ENCODE measurements at regions not wholly inside any gene's neighbourhood (a gene's known extent, or its start where the extent isn't known, plus 50 kb on each side); places are given as distances from the start of the nearest gene placed in this dataset.
"Not testable (repeated sequence)": the region's sequence is repeated elsewhere in the genome, so short reads cannot be mapped to it uniquely, and the experiment has no call there.

DNA sequence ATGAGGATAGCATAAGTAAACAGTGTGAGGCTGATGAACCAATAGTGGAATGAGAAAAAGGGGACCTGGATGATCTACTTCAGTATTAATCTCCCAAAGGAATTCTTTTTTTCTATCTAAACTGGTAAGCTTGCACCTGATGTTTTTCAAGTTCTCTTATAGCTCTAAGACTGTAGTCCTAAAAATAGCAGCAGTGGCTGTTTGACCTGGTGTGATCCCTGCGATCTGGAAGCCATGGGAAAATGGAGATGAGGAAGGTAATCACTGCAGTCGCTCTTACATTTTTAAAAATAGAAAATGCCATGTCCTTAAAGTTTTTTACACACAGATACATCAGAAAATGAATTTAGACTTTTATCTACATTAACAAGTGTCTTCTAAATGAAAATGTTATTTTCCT lies 926.4 kb upstream of the SLC35B3 start:
- no peak for DNase-seq

DNA sequence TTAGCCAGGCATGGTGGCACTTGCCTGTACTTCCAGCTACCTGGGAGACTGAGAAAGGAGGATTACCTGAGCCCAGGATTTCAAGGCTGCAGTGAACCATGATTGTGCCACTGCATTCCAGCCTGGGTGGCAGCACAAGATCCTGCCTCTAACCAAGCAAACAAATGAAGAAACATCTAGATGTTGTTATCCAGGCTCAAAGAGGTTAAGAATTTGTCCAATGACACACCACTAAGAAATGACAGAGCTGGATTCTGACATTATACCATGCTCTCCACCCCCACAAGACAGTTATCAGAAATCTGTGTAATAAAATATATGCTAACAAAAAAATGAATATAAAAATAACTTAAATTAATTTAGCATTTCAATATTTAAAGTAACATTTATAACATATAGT lies 925.5 kb upstream of the SLC35B3 start:
- no peak for DNase-seq

DNA sequence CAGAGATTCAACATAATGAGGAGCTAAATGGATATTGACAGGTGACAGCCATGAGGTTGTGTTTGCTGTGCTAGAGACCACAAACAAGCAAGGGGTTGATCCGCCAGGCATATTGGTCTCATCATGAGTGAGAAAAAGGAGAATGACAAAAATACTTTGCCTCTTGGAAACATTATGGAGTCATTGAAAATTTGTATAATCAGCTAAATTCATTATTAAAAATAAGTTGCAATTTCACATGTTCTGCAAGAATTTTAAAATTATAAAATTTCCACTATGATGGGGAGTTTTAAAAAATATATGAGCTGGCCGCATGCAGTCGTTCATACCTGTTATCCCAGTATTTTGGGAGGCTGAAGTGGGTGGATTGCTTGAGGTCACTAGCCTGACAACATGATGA lies 912.3 kb upstream of the SLC35B3 start:
- no peak for DNase-seq

DNA sequence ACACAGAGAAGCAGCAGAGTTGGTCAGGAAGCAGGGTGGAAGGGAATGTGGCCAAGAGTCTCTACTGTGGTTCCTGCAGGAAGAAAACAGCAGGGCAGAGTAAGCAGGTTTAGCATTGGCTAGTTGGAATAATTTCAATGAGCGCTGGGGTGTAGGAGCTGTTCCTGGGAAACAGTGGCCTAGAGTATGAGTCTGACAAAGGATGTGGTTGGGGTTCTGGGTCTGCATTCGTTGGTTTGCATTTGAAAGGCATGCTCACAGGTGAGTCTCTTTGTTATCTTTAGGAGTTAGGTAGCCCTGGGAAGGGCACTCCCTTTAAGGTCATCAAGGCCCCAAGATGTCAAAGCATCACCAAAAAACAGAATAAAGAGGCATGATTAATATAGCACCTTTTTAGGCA lies 911.6 kb upstream of the SLC35B3 start:
- DNase-seq, result no peak

DNA sequence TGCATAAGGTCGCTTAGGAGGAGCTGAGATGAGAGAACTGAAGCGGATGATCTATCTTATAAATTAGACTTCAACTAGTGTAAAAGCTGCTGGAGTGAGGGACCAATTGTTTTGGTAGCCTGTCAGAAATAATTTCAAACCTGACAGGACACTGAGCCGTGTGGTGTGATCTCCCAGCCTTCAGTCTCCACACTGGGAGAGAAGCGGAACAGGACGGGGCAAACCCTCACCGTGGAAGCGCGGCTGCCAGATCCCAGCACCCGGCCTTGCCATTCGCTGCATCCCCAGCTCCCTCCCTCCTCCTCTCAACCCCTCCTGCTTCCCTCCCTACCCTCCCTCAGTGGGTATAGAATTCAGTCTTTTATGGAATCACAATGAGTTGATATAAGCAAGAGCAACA lies 900.1 kb upstream of the SLC35B3 start:
- no peak for DNase-seq

DNA sequence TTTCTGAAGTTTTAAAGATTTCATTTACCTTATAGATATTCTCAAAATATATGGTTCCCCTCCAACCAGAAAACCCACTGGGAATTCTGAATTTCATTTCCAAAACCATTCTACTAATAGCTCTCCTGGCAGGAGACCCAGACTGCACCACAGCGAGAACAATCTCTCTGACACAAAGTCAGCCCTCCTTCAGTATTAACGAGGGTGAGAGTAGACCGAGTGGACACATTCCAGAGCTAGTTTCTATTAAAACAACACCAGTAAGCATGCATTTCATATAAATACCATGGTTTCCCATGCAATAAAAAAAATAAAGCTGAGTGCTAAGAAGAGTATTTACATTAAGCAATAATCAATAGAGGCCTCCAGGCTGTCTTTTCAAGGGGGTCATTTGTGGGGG lies 899.6 kb upstream of the SLC35B3 start:
- DNase-seq, result no peak

DNA sequence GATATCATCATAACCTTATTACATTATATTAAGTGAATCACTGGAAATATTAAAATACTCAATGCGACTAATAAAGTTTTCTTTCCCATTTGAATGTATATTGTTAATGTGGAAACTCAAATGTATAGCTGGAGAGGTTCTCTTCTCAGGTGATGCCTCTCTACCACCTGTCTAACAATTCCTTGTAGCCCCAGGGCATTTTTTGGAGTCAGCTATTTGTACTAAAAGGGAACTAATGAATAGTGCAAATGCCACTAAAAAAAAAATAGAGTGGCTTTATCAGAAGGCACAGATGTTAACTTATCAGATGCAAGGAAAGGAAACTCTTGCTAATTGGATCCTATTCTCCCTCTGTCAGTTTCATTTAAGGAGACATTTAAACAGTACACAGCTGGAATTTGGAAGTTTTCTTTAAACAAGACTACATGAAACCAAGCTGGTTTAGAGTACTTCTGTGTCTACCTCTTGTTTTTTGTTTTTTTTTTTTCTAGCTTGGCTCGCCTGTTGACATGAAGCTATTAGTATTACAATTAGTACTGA lies 897.0 kb upstream of the SLC35B3 start:
- DNase-seq, result no peak

DNA sequence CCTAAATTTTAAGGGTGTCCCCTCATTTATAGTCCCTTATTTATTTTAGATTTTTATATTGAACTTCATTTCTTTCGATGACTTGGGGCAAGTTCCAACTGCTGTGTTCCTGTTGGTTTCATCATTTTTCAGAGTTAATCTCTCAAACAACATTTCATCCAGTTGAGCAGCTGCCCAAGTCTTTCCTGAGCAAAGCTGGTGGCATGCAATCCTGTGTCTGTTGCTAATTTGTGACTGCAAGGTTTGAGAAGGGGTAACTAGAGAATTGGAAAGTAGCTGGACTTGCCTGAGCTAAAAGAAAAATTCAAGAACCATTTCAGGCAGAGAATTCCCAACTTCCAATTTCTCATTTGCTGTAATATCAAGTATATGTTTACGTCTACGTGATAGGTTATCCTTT lies 881.5 kb upstream of the SLC35B3 start:
- no peak for DNase-seq

DNA sequence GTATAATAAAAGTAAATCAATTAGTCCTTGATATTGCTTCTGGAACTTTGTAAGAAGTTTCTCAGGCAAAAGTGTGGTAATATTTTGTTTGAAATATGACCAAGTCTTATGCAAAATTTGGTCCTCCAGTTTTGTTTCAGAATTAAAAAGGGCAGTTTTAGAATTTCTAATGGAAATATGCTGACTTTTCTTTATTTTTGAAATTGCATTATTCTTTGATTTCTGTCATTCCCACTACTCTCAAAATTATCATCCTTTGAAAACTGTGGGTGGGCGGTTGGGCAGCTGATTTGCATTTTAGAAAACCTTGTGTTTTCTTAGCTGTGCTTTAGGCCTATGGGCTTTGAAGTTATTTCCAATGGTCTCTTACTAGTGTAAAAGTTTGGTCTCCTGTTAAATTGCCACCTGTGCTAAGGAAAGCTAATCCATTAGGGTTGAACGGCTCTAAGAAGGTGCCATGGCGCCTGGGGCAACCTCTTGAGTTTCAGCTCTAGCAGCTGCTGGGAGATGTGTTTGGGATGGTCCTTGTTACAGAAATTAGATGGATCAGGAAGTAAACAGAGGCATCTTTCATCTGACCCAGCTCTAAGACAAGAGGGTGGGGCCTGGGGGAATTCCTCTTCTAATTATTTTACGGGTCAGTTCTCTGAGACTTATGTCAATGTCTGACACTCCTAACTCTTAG lies 880.8 kb upstream of the SLC35B3 start:
- no peak for DNase-seq

DNA sequence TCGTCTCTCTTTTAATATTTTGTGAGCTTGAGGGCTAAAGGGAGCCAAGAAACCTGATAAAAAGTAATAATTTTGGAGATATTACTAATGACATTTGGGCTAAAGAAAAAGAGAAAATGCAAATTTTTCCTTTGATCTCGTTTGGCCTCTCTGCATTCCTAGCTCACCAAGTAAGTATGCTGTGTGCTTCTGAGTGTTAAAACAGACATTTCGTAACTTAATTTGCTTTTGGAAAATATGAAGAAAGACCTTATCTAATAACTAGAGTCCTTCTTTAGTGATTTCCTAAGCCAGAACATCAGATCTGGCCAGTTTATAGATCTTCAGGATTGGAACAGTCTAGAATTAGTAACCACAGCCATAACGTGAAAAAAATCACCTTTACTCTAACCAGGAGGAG lies 872.9 kb upstream of the SLC35B3 start:
- DNase-seq, result no peak

DNA sequence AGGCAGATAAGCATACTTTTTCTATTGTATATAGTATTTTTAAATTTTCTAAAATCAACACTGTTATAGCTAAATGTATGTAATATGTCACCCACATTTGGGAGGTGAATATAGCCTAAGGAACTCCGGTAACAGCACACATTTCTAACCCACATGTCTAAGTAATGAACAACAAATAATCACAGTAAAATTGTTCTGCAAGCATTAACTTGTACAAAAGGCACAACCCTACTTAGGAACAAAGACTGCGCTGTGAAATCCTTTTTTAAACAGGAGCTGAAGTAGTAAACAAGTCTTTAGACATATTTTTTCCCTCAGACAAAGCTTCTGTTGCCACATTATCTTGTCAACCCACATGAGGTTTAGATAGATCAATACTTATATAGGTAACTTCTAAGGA lies 872.4 kb upstream of the SLC35B3 start:
- no peak for DNase-seq

DNA sequence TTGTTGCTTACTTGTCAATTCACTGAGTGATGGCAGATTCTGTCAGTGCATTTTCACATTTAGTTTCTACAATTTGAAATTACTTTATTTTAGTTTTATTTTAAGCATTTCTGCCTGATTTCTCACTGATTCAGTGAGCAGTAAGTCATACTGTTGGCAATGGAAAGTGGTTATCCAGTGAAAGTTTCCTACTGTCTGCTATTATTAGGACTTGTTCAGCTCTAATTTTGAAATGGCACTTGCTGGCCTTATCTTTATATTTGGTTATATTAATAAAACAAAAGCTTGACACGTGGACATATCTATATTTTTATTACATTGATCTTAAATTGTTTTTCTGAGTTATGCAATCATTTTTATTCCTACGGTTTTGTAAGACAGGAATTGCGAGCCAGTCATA lies 871.8 kb upstream of the SLC35B3 start:
- DNase-seq, result no peak

DNA sequence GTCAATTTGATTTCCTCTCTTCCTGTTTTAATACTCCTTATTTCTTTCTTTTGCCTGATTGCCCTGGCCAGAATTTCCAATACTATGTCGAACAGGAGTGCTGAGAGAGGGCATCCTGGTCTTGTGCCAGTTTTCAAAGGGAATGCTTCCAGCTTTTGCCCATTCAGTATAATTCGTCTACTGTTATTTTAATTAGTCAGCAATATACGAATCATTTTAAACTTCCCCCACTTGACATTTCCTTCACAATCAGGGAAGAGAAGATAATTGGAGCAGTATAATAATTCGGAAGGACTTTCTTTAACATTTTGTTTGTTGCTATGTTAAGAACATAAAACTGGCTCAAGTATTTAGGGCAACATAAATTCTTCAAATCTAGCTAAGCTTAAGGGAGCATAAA lies 860.3 kb upstream of the SLC35B3 start:
- DNase-seq, result no peak

DNA sequence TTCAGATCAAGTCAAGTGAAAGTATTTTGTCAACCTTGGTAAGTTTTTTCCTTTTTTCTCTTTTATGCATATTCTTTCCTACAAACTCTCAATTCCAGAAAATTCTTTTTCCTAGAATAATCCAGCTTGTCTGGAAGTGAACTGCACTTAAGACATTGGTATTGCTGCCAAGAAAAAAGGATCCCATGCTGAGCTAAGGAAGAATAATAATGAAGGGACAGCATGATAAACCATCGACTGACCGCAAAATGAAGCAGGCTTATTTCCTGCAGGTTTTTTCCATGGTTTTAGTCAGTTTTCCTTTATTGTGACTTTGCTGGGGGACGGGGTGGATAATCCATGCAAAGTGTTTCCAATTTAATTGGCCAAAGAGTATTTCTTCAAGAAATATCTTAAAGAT lies 857.6 kb upstream of the SLC35B3 start:
- no peak for DNase-seq

DNA sequence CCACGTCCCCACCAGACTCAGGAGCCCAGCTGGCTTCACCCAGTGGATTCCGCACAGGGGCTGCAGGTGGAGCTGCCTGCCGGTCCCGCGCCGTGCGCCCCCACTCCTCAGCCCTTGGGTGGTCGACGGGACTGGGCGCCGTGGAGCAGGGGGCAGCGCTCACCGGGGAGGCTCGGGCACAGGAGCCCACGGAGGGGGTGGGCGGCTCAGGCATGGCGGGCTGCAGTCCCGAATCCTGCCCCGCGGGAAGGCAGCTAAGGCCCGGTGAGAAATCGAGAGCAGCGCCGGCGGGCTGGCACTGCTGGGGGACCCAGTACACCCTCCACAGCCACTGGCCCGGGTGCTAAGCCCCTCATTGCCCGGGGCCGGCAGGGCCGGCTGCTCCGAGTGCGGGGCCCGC lies 855.0 kb upstream of the SLC35B3 start:
- not testable (repeated sequence) for DNase-seq

DNA sequence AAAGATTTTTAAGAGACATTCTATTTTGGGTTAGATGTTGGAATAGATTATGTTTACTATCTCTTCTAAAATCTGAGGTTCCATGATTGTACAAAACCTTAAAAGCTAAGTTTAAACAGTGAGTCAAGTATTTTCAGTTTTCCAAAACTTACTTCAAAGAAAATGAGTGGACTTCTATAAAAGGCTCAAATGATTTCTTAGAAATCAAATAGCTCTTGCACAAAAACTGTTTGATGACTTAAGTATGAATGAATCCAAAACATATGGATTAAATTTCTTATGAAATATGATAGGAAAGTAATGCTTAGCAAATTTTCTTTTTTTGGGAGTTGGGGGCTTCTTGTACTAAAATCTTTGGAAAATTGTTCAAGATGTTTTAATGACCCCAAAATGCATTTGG lies 837.3 kb upstream of the SLC35B3 start:
- no peak for DNase-seq

DNA sequence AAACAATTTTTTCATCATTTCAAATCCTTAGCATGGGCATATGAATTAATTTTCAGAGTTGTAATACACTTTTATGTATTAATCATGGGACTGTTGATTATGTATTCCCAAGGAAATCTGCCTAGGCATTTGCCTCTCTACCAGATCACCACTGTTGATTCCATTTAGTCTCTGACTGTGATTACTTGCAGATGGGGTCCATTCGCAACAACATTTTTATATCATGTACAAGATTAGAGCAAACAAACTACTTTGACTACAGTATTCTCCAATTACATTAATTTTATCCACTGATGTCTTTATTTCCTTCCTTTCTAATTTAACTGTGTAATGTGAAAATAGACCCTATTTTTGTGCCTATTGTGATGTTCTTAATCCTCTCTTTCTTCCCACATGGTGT lies 831.4 kb upstream of the SLC35B3 start:
- DNase-seq, result no peak

DNA sequence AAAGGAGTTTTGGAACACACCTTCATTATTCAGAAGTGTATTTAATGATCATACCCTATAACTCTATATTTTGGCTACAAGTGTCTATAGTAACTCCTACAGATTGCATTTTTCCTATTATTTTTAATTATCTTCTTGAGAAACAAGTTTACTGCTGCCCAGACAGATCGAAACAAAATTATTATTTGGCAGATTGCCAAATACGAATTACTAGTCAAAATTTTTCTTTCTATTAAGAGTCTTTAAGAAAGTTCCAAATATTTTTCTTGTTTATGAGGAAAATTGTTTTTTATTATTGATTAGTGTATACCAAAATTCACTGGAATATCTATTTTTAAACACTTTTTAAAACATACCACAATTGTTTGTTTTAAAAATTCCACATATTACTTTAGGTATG lies 821.9 kb upstream of the SLC35B3 start:
- DNase-seq, result no peak

DNA sequence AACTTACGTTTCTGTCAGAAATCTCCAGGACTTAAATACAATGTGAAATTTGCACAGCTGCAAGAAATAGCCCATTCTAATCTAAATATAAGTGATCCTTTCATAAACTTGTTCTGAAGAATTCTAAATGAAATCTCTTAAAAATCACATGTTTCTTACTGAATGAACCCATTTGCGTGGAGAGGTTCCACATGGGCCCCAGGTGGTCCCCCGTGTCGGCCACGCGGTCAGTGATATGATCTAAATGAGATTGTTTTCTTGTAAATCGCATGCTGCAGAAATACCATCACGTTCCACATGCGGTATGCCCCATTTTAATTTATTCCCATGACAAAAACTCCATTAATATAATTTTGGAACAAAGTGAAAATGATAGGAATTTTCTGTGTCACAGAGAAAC lies 818.9 kb upstream of the SLC35B3 start:
- no peak for DNase-seq

DNA sequence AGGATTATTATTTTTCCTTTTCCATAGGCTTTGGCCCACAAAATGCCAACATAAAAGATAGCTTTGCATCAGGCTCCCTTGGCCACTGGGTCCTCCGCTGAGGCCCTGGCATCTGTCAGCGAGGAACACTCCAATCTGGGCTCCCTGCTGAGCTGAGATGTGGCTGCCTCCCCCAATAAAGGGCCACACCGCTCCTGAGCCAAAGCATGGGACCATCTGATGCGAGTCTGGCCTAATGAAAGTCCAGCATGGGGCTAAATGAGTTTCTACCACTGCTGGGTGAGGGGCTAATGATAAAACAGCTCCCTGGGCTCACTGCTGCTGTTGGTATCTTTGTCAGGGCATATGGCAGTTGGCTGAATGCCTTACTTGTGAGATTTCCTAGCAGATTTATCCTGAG lies 817.5 kb upstream of the SLC35B3 start:
- DNase-seq, result no peak

DNA sequence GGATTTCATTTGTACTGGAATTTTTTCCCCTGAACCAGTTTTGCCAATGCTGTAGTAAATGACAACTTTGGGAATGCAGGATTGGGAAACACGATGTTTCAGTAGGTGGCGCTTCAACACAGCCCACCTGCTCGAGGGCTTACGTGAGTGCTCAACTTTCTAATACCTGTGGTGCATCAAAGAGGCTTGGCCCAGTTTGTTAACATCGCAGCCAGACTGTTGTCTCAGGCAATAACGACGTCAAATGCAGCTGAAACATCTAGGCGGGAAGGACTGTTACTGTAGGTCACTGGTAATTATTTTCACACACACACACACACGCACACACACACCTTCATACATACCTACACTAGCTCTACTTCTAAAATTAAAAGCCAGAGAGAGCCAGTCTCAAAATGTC lies 815.5 kb upstream of the SLC35B3 start:
- peak; percentile 25 for DNase-seq

DNA sequence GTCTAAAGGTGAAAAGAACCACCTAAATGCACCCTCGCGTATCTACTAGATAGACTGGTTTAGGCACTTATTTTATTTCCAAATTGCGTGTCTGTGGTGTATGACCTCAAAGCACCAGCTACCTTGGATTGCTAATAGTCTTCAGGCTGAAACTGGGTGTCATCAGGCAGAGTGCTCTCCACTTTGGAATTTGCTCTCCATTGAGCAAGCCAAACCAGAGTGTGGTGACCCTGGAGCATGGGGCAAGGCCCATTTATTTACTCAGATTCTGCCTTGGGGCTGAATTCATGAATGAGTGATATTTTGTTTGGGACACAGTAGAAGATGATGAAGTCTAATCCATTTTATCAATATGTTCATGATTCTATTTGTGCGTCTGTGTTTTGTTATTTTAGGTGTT lies 812.8 kb upstream of the SLC35B3 start:
- no peak for DNase-seq

DNA sequence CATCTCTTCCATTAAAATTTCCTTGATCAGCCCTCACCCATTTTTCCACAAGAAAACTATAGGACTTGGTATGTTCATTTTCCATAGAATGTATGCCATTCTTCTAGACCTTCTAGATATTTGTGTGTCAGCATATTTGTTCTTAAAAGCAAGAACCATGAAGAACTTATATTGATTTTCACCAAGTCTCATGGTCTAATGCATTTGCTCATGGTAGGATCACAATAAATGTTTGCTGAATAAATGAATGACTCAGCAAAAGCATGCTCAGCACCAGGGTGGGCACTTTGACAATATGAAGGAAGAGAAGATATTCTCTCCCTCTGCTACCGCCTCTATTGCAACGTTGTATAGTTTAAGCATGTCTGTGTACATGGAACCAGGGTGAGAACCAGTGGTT lies 805.5 kb upstream of the SLC35B3 start:
- DNase-seq, result no peak

DNA sequence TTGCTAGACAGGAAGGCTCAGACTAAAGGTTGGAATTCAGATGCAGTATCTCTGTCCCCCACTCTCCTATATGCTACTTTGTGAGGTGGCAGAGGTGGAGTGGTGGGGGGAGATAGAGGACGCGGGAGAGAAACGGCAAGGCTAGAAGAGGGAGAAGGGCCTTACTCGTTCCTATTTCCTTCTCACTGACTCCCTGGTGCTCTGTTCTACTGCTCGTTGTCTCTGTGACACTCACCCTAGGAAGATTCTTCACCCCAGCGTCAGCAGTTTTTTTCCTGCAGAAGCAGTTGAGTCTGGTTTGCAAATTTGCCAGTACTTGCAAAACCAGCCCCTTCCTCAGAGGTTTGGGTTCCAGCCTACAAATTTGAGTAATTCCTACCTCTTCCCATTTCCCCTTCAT lies 801.1 kb upstream of the SLC35B3 start:
- no peak for DNase-seq

DNA sequence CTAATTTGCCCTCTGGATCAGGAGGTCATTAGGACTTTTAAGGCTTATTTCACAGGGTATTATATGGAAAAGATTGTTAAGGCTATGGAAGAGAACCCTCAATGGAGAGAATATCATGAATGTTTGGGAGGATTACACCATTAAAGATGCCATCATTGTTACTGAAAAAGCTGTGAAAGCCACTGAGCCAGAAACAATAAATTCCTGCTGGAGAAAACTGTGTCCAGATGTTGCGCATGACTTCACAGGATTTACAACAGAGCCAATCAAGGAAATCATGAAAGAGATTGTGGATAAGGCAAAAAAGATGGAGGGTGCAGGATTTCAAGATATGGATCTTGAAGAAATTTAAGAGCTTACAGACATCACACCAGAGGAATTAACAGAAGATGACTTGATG lies 798.3 kb upstream of the SLC35B3 start:
- no peak for DNase-seq

DNA sequence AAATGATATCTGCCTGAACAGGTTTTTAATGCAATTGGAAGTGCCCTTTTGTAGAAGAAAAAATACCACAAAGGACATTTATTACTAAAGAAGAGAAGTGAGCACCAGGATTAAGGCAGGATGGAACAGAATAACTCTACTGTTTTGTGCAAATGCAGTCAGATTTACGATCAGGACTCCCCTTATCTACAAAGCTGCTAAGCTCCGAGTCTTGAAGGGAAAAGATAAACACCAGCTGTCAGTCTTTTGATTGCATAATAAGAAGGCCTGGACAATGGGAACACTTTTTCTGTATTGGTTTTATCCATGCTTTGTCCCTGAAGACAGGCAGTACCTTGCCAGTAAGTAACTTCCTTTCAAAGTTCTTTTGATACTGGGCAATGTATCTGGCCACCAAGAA lies 797.9 kb upstream of the SLC35B3 start:
- no peak for DNase-seq
